ENCODE measurements at regions not wholly inside any gene's neighbourhood (a gene's known extent, or its start where the extent isn't known, plus 50 kb on each side); places are given as distances from the start of the nearest gene placed in this dataset.

GRCh38 chr10:29141761-29142160 lies 147.1 kb upstream of the LYZL1 start:
- H3K27ac ChIP-seq = no peak overlapping the region
- ChIA-PET CTCF (interaction anchor here (0.7 kb wide), 1 partner anchor 101 kb away, joined by 3 read pairs; no protein-coding TSS in a partner anchor), POLR2A (ENCODE audit: low non-redundant PET) (no interaction called here)
- TF ChIP-seq CTCF (conservative IDR thresholded peaks at IDR 0.05; ENCODE audit: low read depth) = no peak
- no peak for DNase-seq (ENCODE audit: low spot score)

- no peak overlapping the region for H3K27ac ChIP-seq
- POLR2A ChIA-PET (ENCODE audit: low non-redundant PET) = no interaction called here
- TF ChIP-seq CTCF (conservative IDR thresholded peaks at IDR 0.05; ENCODE audit: low read depth) = no peak
- DNase-seq (ENCODE audit: low spot score) = no peak
- CTCF ChIA-PET = interaction anchor here (0.6 to 0.7 kb wide), 2 partner anchors 100 to 479 kb away, joined by 3 read pairs; no protein-coding TSS in a partner anchor
Observed at GRCh38 chr10:29142516-29143314, 146.2 kb upstream of the LYZL1 start.

- no peak for TF ChIP-seq CTCF (conservative IDR thresholded peaks at IDR 0.05; ENCODE audit: low read depth)
- DNase-seq (ENCODE audit: low spot score) = no peak
- CTCF ChIA-PET = interaction anchor here (1.5 kb wide), 1 partner anchor 480 kb away, joined by 4 read pairs; no protein-coding TSS in a partner anchor
- POLR2A ChIA-PET (ENCODE audit: low non-redundant PET) = no interaction called here
- no peak overlapping the region for H3K27ac ChIP-seq
Observed at GRCh38 chr10:29144126-29144525, 144.7 kb upstream of the LYZL1 start.

- no peak for TF ChIP-seq CTCF (conservative IDR thresholded peaks at IDR 0.05; ENCODE audit: low read depth)
- ChIA-PET CTCF (interaction anchor here (0.6 to 0.9 kb wide), 2 partner anchors 10 to 555 kb away, joined by 5 read pairs; no protein-coding TSS in a partner anchor), POLR2A (ENCODE audit: low non-redundant PET) (no interaction called here)
- H3K27ac ChIP-seq = no peak overlapping the region
- DNase-seq (ENCODE audit: low spot score) = no peak
Observed at GRCh38 chr10:29146311-29147100, 142.4 kb upstream of the LYZL1 start.

GRCh38 chr10:29150010-29150409 lies 138.9 kb upstream of the LYZL1 start:
- CTCF ChIA-PET = interaction anchor here (0.6 kb wide), 1 partner anchor 30 kb away, joined by 6 read pairs; no protein-coding TSS in a partner anchor
- H3K27ac ChIP-seq = no peak overlapping the region
- no peak for TF ChIP-seq CTCF (conservative IDR thresholded peaks at IDR 0.05; ENCODE audit: low read depth)
- POLR2A ChIA-PET (ENCODE audit: low non-redundant PET) = no interaction called here
- no peak for DNase-seq (ENCODE audit: low spot score)

- no peak for TF ChIP-seq CTCF (conservative IDR thresholded peaks at IDR 0.05; ENCODE audit: low read depth)
- ChIA-PET POLR2A (ENCODE audit: low non-redundant PET) (no interaction called here), CTCF (interaction anchor here (0.5 to 0.7 kb wide), 2 partner anchors 33 to 139 kb away, joined by 3 to 4 read pairs; no protein-coding TSS in a partner anchor)
- H3K27ac ChIP-seq = no peak overlapping the region
- DNase-seq (ENCODE audit: low spot score) = no peak
Observed at GRCh38 chr10:29151005-29151404, 137.9 kb upstream of the LYZL1 start.
